Progenitor cell of endocrine pancreas (in vitro differentiated cells): ENCODE measurements at regions not wholly inside any gene's neighbourhood (a gene's known extent, or its start where the extent isn't known, plus 50 kb on each side); places are given as distances from the start of the nearest gene placed in this dataset.

Source experiments
- DNase-seq: peaks from one replicate; pipeline ENCODE4 v3.0.0; 2021; ENCODE audit warnings: low spot score; ENCODE audit not compliant: unreplicated experiment
- H3K27ac Mint-ChIP-seq: 2 replicates; pipeline ENCODE4 v1.8.0; 2021; ENCODE audit warnings: mild to moderate bottlenecking, moderate library complexity, mixed read lengths
- H3K27me3 Mint-ChIP-seq: 2 replicates; pipeline ENCODE4 v1.8.0; 2021; ENCODE audit warnings: mixed read lengths
- H3K36me3 Mint-ChIP-seq: 2 replicates; pipeline ENCODE4 v1.8.0; 2022; ENCODE audit warnings: mixed read lengths; ENCODE audit not compliant: insufficient read depth
- H3K4me1 Mint-ChIP-seq: 2 replicates; pipeline ENCODE4 v1.8.0; 2021; ENCODE audit warnings: low read depth, mixed read lengths
- H3K4me3 Mint-ChIP-seq: 2 replicates; pipeline ENCODE4 v1.8.0; 2021; ENCODE audit warnings: low read depth, mild to moderate bottlenecking, moderate library complexity, mixed read lengths
- H3K9me3 Mint-ChIP-seq: 2 replicates; pipeline ENCODE4 v1.8.0; 2021; ENCODE audit warnings: low read depth, mixed read lengths
- CTCF ChIP-seq: fragments of 200-600 bp; sonication (generic); IDR thresholded peaks from one replicate; pipeline ENCODE4 v1.5.0; 2021; ENCODE audit warnings: antibody characterized with exemption, mild to moderate bottlenecking; ENCODE audit not compliant: unreplicated experiment

GRCh38 chr1:55636696-55637095 is 421.5 kb upstream of the USP24 start:
- Mint-ChIP-seq H3K4me1 (peaks cover 17% of the 10 kb centered on the region), H3K27me3 (peaks cover 14% of the 10 kb centered on the region), H3K36me3 (no peaks in the 10 kb centered on the region), H3K27ac (no peak overlapping the region), H3K4me3 (no peak overlapping the region), H3K9me3 (no peaks in the 10 kb centered on the region)
- DNase-seq = no peak
- no peak for TF ChIP-seq CTCF

GRCh38 chr1:55635856-55636255 is 420.7 kb upstream of the USP24 start:
- DNase-seq = no peak
- Mint-ChIP-seq H3K9me3 (no peaks in the 10 kb centered on the region), H3K36me3 (no peaks in the 10 kb centered on the region), H3K4me3 (no peak overlapping the region), H3K27me3 (peaks cover 8% of the 10 kb centered on the region), H3K27ac (no peak overlapping the region), H3K4me1 (peaks cover 17% of the 10 kb centered on the region)
- TF ChIP-seq CTCF = no peak

GRCh38 chr1:55634516-55634915 is 419.4 kb upstream of the USP24 start:
- Mint-ChIP-seq H3K27me3 (peaks cover 2% of the 10 kb centered on the region), H3K9me3 (no peaks in the 10 kb centered on the region), H3K36me3 (no peaks in the 10 kb centered on the region), H3K4me3 (no peak overlapping the region), H3K27ac (peak overlapping the region; percentile 66), H3K4me1 (peaks cover 17% of the 10 kb centered on the region)
- no peak for DNase-seq
- no peak for TF ChIP-seq CTCF

GRCh38 chr1:55632906-55633305 is 417.7 kb upstream of the USP24 start:
- Mint-ChIP-seq H3K36me3 (no peaks in the 10 kb centered on the region), H3K9me3 (no peaks in the 10 kb centered on the region), H3K4me3 (no peak overlapping the region), H3K27me3 (peaks cover 2% of the 10 kb centered on the region), H3K27ac (no peak overlapping the region), H3K4me1 (peaks cover 17% of the 10 kb centered on the region)
- DNase-seq = no peak
- TF ChIP-seq CTCF = no peak

- H3K27me3 Mint-ChIP-seq = peaks cover 6% of the 10 kb centered on the region
- H3K27ac Mint-ChIP-seq = no peak overlapping the region
- no peak for DNase-seq
- no peaks in the 10 kb centered on the region for H3K9me3 Mint-ChIP-seq
- no peak overlapping the region for H3K4me3 Mint-ChIP-seq
- no peak for TF ChIP-seq CTCF
- H3K36me3 Mint-ChIP-seq = no peaks in the 10 kb centered on the region
- H3K4me1 Mint-ChIP-seq = peaks cover 17% of the 10 kb centered on the region
These were observed 416.9 kb upstream of the USP24 start for GRCh38 chr1:55632058-55632457.
